ENCODE measurements at regions not wholly inside any gene's neighbourhood (a gene's known extent, or its start where the extent isn't known, plus 50 kb on each side); places are given as distances from the start of the nearest gene placed in this dataset.

DNA sequence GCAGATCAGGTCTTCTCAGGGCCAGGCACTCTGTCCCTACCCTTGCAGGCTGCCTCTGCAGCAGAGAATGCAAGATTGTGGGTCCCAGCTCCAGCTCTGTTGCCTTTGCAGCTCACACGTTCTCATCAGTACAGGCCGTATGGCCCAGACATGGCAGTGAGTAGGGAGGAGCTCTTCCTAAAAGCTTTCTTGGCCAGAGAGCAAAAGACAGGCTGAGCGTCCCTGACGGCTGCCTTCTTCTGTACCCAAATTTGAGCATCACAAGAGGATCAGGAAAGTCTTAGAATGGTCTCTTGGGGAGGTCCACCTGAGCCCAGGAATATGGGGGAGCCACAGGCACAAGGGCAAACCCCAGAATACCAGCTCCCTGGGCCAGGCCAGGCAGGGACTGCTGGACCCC lies 266.3 kb upstream of the ZMIZ1 start:
- no peak for DNase-seq (ENCODE audit: low read depth)

DNA sequence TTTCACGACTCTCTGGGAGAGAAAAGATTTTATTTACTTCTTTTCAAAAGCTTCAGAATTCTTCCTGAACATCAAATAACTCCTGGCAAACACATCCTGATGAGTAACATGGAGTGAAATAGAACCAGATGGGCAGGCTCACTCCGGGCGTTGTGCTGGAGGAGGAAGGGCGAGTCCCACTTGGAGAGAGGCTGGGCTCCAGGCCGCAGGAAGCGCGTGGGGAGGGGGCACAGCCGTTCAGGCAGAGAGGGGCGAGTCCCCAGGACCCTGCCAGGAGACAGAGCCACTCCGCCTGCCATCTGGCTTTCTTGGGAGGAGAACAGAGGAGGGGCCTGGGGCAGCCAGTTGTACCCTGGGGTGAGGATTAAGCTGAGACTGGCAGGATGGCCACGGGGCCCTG lies 265.9 kb upstream of the ZMIZ1 start:
- DNase-seq (ENCODE audit: low read depth): peak; percentile 14

DNA sequence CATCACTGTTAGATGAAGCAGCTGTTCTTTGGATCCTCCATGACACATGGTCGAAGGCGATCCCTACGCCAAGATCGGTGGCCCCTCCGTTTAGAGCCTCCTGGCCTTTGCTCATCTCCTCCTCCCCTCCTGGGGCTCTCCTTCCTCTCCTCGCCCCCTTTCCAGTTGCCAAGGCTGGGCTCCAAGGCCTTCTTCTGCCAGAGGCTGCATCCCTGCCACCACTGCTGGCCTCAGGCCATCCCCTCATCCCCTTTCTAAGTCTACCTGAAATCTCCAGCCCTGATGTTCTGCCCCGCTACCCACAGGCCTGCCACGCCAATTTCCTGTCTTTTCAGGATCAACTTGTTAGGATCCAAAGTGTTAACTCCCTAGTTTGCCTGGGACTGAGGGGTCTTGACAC lies 265.1 kb upstream of the ZMIZ1 start:
- no peak for DNase-seq (ENCODE audit: low read depth)

DNA sequence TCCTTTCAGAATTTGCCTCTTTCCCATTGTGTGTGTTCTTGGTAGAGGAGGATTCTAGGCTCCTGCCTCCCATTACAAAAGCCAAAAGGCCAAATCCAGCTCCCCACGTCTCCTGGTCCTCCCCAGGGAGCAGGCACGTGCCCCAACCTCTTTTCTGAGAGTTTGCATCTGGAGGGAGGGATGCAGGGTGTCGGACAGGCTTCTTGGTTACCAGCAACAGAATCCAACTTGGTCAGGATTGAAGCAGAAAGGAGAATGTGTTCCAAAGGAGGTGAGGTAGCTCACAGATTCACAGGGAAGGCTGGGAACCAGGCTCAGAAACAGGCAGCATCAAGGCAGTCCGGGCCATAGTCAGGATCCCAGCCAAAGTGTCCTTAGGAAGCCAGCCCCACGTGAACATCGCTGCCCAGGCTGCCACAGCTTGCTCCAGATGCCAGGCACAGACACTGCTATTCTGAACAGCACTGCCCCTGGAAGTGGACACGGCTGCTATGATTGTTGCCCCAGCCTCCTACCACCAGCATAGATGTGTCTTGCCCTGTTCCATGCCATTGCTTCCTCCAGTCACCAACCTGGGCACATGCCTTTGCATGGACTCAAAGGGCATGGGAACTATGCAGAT lies 264.2 kb upstream of the ZMIZ1 start:
- DNase-seq (ENCODE audit: low read depth): no peak

DNA sequence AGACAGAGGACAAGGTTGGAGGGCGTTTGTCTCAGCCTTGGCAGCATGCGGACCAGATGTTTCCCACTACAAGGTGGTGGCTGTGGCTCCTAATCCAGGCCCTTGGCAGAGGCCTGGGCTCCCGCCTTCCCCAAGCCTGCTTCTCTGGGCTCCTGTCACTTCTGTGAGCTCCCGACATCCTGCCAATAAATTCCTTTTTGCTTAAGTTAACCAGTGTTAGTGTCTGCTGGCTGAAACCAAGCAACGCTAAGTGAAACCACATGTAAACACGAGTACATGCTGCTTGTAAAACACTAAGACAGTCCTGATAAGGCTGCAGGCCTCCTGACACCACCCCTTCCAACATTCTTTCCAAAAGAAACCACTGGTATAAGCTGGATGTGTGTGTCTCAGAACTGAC lies 263.6 kb upstream of the ZMIZ1 start:
- peak; percentile 94 for DNase-seq (ENCODE audit: low read depth)

DNA sequence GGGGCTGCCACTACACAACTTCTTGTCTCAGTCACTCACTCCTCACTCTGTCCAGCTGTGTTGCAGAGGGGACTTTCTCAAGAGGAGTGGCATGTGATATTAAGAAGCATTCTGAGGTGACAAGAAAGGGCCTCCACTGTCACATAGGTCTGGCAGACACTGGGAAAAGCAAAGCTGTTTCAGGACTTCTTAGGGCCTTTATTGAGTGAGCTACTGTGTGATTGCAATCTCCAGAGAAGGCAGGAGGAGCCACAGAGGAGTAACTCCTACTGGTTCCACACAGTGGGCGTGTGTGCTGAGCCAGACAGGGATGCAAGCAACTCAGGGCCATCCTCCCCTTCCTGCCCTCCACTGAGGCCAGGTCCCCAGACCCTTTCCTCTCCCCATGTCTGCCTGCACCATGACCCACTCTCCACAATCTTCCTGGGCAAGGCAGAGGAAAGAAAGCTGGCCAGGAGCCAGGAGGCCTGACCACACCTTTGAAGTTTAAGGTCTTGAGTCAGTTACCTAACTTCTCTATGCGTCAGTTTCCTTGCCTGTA lies 262.0 kb upstream of the ZMIZ1 start:
- DNase-seq (ENCODE audit: low read depth): no peak

DNA sequence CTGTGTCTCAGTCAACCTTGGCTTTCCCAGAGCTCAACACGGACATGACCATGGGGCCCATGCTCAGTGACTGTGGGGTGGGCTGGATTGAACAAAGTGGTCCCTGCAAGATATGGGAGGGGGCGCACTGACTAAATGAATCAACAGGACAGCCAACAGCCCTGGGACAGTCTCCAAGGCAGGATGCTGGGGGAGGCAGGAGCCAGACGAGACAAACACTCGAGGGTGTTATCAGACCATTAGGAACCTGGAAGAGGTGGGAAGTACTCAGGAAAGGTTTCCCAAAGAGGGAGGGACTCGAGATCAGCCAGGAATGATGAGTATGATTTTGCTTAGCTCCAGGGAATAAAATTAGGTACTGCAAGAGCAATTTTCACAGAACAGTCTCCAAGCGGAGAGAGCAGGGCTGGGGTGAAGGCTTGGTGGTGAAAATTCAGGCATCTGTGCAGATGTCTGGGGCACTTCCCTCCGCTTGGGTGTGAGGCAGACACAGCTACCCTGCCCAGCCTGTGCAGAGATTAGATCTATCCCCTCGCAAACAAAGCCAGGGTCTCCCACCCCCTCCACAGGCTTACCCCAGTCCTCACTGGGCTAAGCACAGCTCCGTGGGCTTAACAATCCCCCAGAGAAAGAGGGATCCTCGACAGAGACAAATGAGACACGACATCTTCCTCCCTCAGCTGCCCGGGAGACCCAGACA lies 261.1 kb upstream of the ZMIZ1 start:
- no peak for DNase-seq (ENCODE audit: low read depth)

DNA sequence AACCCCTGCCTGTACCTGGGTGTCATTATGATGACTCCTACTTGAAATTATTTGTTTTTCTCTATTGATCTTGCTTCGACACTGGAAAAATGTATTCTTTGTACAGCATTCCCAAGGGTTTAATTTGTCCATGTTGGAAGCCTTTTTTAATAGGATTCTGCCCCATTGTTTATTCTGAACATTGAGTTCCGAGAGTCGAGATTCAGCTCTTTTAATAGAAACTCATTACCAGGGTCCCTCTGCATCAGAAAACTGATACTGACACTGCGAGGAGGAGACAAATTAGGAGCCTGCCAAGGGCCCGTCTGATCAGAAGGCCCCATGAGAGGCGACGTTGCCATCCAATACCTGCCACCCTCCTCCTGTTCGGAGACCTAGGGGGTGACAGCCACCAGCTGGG lies 260.5 kb upstream of the ZMIZ1 start:
- no peak for DNase-seq (ENCODE audit: low read depth)

DNA sequence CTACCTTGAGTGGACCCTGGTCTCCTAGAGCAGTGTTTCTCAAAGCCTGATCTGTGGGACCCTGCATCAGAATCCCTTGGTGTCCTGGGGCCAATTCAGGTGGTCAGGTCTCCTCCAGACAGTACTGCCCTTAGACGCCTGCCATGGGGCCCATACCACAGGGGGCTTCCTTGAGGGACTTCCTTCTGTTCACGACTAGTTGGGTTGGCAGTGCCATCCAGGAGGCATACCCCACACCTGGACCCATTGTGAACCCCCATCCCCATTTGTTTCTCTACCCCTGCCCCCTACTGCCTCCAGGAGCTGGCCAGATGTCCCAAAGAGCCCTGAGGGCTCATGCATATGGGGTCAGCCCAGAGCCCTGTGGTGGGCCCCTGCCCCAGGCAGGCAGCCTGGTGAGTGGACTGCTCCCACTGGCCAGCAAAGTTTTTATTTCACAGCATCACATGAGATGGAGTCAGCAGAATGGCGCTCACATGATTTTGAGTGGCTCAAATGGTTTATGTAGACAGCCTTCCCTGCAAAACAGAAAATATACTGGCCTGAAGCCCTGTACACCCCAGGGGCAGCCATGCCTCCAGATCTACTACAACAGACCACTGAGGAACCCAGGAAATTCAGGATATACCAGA lies 259.9 kb upstream of the ZMIZ1 start:
- no peak for DNase-seq (ENCODE audit: low read depth)

DNA sequence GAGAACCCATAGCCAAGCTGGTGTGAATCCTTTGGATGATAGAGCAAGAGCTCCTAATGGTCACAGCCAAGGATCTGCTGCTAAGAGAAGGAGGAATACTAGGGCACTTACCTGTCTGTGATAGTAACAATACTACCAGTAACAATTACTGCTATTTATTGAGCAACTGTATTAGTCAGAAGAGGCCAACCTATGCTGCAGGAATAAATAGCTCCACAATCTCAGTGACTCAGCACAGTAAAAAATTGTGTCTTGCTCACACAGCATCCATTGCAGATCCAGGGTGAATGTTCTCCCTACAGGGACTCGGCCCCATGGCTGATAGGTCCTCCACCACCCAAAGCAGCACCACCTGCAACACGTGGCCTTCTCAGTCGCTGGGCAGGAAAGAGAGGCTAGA lies 257.6 kb upstream of the ZMIZ1 start:
- no peak for DNase-seq (ENCODE audit: low read depth)

DNA sequence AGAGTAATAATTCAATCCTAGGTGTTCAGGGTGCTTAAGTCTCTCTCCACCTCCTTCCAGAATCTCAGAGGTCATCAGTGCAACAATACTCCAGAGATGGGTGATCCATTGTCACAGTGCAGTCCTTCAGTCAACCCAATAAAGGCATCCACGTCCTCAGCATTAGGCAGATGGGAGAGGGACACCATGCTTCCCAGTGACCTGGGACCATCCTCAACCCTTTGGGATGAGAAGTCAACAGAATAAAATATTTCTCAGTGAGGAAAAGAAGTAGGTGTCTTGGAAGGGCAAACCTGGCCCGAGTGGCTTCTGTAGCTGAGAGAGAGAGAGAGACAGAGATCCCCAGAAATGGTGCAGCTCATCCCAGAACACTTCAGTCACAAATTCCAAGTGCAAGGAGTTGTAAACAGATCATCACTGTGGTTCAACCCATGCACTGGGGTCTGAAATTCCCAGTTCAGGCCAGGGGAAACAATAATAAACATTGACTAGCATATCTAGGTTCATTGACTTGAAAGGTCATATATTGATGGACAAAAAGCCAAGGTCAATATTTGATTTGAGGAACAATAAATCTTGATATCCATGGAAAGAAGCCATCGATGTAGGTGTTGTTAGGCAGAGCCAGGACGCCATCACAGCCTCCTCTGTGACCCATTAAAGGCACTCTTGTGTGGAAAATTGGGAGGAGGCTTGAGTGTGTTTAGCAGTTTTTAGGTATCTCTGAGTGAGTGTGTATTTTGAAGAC lies 256.0 kb upstream of the ZMIZ1 start:
- no peak for DNase-seq (ENCODE audit: low read depth)

DNA sequence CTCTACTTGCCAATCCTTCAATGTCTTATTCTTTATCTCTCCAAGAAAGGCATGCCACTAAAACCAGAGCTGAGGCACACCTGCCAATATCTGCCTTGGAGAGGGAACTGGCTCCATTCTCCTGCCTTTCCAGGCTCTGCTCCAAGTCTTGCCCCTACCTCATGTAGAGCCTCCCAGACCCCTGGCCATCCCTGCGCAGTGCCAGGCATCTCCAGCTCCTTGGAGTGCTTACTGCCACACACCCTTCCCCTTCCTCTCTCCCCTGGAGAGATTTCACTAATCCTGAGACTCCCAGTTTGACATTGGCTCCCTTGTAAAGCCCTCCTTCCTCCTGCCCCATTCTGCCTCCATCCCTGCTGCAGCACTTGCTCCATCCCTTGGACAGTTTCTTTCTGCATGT lies 255.2 kb upstream of the ZMIZ1 start:
- no peak for DNase-seq (ENCODE audit: low read depth)

DNA sequence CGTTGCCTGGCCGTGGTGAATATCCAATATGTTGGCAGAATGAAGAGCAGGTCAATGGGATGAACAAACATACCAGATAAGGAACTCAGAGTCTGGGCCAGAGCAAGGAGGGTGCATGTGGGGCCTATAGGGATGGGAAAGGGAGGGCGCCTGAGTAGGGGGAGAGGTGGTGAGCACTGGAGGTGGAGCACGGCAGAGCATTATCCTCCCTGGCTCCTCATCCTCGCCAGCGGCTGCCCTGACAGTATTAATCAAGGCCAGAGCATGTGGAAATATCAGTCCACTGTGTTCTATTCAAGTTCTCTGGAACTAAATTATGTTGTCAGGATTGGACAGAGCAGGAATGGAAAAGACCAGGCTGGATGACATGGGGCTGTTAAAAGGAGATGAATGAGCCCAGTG lies 254.8 kb upstream of the ZMIZ1 start:
- DNase-seq (ENCODE audit: low read depth): no peak

DNA sequence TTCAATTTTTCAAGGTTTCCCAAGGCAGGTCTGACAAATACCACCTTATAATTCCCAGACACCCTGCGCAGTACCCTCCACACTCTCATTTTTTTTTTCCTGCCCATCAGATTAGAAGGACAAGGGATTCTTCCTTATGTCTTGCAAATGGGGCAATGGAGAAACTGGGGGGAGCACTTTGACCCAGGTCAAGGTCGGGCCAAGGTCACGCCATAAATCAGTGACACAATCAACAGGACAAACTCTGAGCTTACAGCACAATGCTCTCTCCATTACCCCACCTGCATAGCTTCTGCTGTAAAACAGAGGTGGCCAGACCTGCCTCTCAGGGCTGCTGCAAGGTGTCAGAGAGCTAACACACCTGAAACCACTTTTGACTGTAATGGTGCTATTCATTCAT lies 254.4 kb upstream of the ZMIZ1 start:
- DNase-seq (ENCODE audit: low read depth): no peak

DNA sequence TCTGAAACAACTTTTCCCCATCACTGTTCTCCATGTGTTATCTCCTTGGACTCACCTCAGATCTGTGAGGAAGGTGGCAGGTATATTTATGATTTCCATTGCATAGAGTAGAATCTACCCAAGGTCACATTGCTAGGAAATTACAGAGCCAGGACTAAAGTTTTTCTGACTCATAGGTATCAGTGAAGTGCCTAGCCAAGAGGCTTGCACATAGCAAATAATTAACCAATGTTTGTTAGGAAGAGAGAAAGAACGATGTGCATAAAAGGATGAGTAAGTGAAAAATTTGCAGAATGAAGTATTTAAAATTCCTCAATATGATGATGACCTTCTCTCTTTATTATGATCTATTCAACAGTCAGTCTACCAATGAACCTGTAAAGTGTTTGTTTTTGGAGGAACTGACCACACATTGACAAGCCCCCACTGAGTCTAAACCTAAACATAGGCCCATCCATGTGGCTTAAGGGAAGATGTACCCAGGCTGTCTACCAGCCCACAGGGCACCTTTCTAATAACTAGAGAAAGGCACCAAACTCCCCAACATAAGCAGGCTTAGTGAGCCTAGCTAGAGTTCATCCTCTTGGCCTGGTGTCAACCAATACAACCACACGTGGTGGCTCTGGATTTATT lies 252.9 kb upstream of the ZMIZ1 start:
- no peak for DNase-seq (ENCODE audit: low read depth)

DNA sequence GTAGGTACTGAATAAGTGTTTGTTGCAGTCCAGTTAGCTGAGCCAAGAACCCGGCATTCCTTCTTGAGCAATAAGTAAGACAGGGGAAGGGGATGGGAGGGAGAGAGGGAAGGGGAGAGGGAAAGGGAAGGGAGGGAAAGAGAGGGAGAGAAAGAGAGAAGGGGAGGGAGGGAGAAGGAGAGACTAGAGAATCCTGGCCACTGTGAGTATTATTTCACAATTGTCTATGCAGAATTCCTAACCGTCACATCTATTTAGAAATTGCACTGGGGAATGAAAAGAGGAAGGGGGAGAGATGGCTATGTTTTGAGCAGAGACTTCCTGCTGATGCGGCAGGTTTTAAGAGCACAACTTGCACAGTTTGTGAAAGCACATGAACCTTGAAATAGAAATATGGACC lies 251.4 kb upstream of the ZMIZ1 start:
- no peak for DNase-seq (ENCODE audit: low read depth)

DNA sequence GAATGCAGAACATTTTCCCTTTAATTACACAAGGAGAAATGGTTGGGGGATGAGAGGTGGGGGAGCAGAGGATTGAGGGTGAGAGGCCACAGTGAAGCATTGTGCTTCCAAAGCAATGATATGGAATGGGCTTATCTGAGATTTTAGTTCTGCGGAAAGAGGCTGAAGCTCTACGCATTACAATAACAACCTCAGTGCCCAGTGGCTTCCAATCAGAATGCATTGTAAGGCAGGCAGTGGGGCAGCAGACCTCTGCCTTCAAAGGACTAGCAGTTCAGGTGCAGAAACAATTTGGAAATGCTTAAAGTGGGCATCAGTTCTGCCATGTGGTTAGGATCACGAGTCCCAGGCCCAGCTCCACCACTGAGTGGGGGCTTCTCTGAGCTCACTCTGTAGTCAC lies 251.0 kb upstream of the ZMIZ1 start:
- DNase-seq (ENCODE audit: low read depth): no peak

DNA sequence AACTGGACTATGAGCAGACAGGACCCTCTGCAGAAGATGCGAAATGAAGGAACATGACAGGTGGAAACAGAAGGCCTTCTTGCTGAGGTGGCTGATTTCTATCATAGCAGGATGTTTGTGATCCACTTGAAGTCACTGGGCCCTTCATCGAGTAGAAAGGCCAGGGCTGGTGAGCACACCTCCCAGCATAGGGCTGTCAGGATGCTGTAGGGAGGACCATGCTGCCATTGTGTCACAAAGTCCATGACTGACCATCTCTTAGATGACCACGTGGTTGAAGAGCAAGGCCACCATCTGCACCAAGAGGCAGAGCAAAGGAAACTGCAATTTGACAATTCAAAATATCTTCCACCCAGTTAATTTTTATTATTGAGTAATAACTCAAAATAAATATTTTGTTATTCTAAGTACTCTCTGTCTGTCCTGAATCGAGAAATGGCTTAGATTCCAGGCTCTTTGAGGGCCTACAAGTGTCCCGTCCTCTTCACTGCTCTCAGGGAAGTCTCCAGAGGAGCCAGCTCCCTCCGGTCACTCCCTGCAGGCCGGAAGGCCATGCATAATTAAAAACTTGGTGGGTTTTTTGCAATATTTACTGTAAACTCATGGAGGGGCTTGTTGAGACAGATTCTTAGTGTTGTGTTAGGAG lies 249.3 kb upstream of the ZMIZ1 start:
- DNase-seq (ENCODE audit: low read depth): no peak

DNA sequence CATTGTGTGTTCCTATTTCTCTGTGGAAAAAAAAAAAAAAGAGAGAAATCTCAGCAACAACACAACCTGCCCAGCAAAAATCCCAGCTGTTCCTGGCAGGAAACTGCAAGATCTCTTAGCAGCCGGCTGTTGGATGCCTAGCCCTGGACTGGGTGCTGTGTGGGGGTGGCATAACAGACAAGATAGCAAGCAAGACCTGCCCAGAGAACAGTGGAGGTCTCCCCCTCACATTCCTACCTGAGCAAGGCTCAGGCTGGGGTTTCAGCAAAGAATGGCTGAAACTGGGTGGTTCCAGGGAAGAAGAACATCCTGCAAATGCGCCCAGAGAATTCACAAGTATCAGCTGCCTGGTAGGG lies 248.8 kb upstream of the ZMIZ1 start:
- DNase-seq (ENCODE audit: low read depth): no peak

DNA sequence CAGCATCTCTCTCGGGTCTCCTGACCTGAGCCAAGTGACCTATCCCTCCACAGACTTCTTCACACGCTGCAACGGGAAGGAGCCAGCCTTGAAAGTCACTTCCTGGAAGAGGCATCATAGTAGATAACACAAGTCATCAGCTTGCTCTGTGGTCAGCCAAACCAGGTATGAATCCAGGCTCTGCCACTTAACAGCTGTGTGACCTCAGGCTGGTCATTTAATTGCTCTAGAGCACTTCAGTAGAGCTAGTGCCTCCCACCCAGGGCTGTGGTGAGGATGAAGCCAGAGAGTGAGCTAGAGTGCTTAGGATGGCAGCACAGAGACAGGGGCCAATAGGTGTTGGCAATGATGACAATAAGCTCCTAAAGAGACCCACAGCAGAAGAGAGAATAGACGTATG lies 247.7 kb upstream of the ZMIZ1 start:
- no peak for DNase-seq (ENCODE audit: low read depth)

DNA sequence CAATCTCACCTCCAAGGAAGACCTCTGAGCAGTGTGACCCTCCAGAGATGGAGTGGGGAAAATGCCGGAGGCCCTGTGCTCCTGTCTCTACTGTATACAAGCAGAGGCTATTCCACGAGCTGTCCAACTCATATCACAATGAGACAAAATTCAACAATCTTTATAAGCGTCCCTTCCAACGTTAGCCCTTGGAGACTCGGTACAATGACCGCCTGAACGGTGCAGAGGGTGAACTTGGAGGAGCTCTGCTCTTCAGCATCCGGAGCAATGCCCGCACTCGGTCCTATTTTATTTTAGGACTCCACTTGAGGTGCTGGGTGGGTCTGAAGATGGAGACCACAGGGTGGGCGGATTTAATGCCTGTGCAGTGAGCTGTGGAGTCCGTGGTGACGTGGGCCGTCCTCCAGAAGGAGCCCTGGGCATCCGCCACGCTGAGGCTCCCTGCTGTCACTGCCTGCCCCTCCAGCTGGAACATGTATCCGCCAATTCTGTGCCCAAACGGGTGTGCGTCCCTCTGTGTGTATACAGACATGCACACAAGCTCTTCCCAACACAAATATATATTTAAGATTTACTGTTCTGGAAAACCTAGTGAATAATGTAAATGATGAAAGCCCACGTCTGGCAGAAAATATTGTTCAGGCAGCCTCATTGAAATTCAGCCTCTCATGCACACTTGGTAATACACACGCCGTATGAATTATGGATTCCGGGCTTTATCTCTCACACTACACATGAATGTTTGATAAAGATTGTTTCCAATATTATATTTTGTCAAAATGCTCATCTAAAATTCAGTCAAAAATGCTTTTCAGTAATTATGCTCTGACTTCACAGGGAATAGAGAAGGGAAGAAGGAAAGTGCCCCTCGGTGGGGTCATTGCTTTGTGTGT lies 239.9 kb upstream of the ZMIZ1 start:
- DNase-seq (ENCODE audit: low read depth): no peak

Data from non-pigmented ciliary epithelial cell (primary cell).